NCI-H2029 treated with DMSO at 0.1 percent for 48 hours (cell line): ENCODE measurements at regions not wholly inside any gene's neighbourhood (a gene's known extent, or its start where the extent isn't known, plus 50 kb on each side); places are given as distances from the start of the nearest gene placed in this dataset.

ENCODE experiments used
- DNase-seq: peaks from one replicate; lab custom pipeline; 2025; lab: John Stamatoyannopoulos, UW

DNA sequence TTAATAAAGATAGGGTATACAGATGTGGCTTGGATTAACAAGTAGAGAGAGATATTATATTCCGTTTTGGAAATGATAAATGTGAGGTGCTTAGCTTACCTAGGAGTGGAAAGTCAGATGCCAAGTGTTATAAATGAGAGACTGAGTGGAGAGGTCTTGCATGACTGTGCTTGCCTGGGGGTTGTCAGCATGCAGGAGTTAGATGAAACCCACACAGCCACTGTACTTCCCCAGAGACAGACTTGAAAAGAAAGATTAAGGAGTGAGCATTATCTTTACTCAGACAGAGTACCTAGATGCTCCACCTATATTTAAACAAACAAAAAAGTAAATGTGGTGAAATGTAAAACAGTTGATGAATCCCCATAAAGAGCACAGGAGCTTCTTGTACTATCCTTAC lies 482.7 kb downstream of the RIT2 start:
- DNase-seq = no peak

DNA sequence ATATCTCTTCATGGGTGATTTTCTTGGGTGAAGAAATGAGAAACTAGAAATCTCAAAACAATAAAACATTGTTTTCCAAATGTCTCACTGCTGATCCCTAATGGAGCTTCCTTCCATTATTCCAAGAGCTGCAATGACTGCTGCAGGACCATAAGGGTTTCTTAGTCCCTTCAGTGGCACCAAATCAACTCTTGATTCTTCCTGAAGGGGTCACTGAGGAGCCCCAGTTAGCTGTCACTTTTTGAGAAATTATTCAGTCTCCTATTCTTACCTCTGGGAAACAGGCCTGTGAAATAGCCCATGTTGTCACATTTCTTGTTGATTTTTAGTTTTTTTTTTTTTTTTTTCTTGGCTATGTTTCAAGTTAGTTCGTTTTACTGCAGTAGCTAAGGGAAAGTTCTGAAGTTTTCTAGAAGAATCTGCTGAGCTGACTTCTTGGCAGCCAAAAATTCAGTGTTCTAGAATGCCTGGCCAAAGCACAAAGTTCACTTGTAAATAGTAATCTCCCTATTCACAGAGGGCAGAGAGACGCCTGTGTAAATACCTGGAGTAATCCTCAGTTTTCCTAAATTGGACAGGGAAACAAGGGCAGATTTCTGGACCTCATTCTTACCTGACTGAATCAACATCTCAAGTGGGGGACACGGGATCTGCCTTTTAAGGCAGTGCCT lies 480.0 kb downstream of the RIT2 start:
- DNase-seq = no peak

DNA sequence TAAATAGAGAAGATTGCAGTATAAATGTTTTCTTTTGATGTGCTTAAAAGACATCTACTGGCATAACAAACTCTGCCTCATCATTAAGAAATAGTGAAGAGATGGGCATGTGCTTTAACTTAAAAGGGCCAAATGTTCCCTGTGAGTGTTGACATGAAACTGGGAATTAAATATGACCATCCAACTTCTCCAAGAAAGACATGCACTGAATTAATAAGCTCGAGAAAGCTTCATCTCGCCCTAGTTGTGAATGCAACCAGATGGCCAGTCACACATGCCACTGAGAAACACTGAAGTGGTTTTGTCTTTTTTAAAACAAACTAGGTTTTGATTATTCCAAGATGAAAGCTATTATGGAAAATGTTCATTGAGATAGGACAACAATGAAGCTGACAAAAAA lies 479.2 kb downstream of the RIT2 start:
- no peak for DNase-seq

DNA sequence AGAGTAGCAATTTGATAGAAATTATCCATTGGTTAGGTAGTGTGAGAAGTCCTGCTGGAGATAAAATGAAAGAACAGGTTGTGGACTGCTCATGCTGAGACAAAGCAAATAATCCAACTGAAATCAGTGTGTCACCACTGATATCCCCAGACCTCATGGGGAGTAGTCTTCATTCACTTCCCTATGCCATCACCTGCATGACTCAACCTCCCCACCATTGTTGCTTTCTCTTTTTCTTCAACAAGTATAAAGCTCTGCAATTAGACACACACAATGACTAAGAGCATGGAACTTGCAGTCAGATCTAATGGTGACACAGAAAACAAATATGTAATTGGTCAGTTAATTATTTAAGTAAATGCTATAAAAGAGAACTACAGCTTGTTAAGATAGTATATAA lies 475.3 kb downstream of the RIT2 start:
- no peak for DNase-seq

DNA sequence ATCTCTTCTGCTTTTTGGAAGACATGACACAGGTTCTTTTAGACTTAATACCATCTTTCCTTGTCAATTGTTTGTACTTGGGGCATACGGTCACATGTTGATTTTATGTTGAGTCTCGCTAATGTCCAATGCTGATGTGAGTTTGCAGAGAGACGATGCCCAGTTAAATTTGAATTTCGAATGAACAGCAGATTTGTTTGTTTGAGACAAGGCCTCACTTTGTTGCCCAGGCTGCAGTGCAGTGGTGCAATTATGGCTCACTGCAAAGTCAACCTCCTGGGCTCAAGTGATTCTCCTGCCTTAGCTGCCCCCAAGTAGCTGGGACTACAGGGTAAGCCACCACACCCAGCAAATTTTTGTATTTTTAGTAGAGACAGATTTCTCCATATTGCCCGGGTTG lies 473.5 kb downstream of the RIT2 start:
- DNase-seq = no peak

DNA sequence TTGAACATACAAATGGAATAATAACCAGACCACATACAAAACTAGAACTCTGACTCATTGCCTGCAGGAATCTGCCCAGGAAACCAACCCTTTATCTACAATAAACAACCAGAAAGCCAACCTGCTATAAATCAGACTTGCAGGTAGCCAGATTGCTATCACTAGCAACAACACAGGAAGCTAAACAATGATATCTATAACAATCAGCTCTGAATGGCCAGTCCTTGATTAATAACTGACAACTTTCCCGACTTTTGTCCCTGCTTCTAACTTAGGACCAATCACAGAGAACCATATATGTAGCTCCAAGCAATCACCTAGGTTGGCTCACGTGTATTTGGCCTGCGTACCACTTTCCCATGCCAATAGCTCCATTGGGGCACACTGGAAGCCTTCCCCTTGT lies 470.8 kb downstream of the RIT2 start:
- DNase-seq = no peak

DNA sequence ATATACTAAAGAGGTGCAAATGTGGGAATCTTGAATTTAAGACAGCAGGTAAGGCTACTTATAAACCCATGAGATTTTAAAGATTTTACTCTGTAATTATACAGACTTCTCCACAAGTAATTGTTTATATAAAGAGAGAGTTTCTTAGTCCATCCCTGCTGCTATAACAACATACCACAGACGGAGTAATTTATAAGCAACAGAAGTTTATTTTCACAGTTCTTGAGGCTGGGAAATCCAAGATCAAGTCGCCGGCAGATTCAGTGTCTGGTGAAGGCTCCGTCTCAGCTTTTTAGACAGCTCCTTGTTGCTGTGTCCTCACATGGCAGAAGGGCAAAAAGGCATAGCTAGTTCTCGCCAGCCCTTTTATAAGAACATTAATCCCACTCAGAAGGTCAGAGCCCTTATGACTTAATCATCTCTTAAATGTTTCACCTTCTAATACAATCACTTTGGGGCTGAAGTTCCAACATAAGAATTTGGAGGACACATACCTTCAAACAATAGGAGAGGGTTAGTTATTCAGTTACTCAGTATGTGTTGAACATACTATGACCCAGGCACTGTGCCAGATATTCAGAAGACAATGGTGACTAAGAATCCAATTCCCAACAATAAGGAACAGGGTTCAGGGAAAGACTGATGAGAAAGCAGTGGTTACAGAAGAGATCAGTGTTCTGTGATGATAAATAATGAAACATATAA lies 466.0 kb downstream of the RIT2 start:
- no peak for DNase-seq

DNA sequence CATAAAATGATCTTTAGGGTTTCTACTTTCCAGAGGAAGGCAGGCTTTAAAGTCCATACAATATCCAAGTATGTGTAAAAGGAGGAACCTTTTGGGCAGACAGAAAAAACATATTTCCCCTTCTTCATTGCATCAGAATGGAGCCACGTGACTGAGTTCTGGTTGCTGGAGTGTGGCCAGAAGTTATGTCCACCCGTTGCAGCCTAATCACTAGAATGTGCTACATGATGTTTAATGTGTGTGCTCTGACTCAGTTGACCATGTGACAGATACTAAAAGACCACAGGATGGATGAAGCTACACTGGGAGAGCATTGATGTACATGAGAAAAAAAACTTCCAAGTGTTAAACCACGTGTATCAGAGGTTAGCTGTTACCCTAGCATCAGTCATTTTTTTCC lies 460.9 kb downstream of the RIT2 start:
- no peak for DNase-seq

DNA sequence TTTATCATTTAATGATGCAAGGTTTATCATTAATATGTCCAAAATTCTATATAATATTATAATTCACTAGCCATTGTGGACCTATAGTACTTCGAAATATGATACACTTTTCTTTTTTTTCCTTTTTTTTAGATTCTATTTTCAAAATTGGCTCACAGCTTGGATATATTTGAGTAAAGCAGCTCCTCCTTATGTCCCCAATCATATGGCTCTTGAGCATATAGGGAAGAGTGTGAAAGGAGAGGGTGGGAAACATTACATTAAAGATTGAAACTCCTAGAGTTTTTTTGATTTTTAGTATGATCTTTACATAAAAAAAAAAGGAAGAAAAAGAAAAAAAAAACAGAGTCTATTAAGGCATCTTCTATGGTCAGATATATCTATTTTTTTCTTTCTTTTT lies 457.9 kb downstream of the RIT2 start:
- DNase-seq = no peak

DNA sequence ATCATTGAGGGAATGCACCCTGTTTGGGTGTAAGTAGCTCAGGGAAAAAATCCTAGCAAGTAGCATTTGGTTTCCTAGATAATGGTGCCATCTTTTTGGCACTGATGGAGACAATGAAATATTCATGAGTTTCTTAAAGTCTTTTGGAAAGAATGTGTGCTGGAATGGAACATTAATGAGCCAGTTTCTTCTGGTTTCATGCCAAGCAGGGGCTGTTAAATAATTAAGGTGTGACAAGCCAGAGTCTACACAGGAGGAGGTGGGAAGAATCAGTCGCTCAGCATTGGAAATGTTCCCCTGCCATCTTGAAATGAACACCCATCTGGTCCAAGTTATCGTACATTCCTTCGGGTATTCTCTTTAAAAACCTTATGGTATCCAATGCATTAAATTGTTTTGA lies 457.3 kb downstream of the RIT2 start:
- no peak for DNase-seq

DNA sequence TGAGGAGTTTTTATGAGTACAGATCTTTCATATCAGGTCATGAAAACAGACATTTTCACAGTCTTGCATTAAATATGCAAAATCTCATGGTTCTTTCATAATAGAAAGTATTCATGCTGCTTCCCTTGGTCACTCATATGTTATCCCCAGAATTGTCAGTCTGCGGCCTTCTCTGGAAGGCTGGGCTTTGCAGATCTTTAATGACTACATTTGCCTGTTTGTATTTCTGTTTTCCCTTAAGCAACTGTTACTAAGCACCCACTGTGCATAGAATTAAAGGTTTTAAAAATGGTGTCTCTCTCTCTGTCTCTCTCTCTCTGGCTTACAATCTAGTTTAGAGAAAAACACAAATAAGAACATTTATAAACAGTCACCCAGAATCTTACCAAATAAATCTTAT lies 456.3 kb downstream of the RIT2 start:
- no peak for DNase-seq

DNA sequence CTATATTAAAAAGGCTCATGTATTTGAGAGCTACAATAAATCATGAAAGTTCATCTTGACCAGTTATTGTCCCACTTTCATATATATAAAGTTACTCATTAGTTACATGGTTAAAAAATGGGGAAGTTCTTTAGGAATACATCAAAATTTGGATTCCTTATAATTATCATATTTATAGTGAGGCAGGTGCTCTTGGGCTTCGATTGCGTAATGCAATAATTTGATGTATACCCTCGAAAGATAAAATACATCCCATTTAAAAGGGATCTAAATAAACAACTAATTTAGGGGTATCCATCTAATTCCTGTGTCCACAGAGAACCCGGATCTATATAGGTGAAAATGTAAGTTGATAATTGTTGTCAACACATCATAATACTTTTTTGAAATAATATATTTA lies 444.6 kb downstream of the RIT2 start:
- no peak for DNase-seq

DNA sequence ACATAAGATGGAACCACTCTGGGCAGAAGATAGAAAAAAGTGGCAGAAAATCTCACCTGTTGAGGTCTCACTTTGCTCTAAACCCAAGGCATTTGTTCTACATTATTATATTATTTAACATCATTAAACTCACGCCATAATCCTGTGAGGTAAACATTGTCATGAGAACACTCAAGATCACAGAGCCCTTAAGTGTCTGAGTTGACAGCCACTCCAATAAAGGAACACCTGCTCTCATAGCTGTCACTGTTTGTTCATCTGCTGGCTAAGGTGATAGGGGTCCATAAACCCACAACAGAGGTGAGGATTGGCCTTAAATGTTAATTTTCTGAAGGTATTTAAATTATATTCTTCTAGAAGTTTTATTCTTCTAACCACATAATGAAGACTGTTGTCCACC lies 439.7 kb downstream of the RIT2 start:
- peak; percentile 92 for DNase-seq

DNA sequence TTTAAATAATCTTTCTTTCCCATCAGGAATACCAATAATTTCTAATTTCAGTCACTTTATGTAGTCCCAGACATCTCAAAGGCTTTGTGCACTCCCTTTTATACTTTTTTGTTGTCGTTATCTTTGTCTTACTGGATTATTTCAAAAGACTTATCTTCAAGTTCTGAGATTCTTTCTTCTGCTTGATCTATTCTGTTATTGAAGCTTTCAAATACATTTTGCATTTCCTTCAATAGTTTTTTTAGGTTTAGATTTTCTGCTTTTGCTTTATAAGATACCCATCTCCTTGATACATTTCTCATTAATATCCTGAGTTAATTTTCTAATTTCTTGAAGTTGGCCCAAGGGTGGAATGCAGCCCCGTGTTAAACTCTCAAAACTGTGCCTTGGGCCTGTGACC lies 432.4 kb downstream of the RIT2 start:
- DNase-seq = no peak

DNA sequence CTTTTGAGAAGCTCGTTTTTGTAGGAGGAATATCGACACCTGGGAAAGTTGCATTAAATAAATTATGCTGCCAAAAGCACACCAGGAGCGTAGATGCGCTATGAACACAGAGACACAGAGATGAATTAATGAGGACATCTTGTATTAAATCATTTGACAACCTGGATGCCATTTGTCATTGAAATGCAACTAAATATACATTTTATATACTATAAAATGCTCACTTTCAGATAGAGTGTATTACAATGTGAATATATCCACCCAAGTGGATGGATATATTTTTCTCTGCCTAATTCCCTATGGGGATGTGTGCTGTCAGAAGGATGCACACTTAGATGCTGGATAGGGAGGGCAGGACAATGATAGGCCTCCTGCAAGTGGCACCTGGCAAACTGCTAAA lies 426.2 kb downstream of the RIT2 start:
- DNase-seq = no peak
